ENCODE measurements at regions not wholly inside any gene's neighbourhood (a gene's known extent, or its start where the extent isn't known, plus 50 kb on each side); places are given as distances from the start of the nearest gene placed in this dataset.

DNA sequence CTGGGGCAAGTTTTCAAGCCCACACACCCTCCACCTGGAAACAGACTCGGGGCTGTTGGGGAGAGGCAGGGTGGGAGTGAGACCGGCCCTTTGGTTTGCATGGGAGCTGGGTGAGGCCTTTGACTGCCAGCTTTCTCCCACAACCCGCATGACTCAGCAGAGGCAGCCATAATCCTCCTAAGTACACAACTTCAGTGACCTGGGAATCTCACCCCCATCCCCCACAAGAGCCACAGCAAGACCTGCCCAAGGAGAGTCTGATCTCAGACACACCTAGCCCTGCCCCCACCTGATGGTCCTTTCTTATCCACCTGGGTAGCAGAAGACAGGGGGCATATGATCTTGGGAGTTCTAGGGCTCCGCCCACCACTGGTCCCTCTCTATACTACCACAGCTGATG is 1615.4 kb downstream of the EFNB2 start:
- TF ChIP-seq RAD21 (IDR thresholded peaks at IDR 0.05; ENCODE audit: low read length) = no peak
- TF ChIP-seq MAZ (IDR thresholded peaks at IDR 0.05; ENCODE audit: borderline replicate concordance, low read depth, low read length) = no peak
- TF ChIP-seq, protein P1, sequence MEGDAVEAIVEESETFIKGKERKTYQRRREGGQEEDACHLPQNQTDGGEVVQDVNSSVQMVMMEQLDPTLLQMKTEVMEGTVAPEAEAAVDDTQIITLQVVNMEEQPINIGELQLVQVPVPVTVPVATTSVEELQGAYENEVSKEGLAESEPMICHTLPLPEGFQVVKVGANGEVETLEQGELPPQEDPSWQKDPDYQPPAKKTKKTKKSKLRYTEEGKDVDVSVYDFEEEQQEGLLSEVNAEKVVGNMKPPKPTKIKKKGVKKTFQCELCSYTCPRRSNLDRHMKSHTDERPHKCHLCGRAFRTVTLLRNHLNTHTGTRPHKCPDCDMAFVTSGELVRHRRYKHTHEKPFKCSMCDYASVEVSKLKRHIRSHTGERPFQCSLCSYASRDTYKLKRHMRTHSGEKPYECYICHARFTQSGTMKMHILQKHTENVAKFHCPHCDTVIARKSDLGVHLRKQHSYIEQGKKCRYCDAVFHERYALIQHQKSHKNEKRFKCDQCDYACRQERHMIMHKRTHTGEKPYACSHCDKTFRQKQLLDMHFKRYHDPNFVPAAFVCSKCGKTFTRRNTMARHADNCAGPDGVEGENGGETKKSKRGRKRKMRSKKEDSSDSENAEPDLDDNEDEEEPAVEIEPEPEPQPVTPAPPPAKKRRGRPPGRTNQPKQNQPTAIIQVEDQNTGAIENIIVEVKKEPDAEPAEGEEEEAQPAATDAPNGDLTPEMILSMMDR (conservative IDR thresholded peaks at IDR 0.05; ENCODE audit: low read depth, low read length) = no peak
- no peak for TF ChIP-seq POLR2A (IDR thresholded peaks at IDR 0.05; ENCODE audit: low read depth, low read length)
- TF ChIP-seq, protein P2, sequence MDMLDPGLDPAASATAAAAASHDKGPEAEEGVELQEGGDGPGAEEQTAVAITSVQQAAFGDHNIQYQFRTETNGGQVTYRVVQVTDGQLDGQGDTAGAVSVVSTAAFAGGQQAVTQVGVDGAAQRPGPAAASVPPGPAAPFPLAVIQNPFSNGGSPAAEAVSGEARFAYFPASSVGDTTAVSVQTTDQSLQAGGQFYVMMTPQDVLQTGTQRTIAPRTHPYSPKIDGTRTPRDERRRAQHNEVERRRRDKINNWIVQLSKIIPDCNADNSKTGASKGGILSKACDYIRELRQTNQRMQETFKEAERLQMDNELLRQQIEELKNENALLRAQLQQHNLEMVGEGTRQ (IDR thresholded peaks at IDR 0.05; ENCODE audit: low read depth, low read length) = no peak
- TF ChIP-seq CHD1 (IDR thresholded peaks at IDR 0.05; ENCODE audit: low read depth, low read length) = no peak
- no peak for TF ChIP-seq CEBPB (IDR thresholded peaks at IDR 0.05; ENCODE audit: low read depth, low read length)
- no peak for TF ChIP-seq RFX5 (IDR thresholded peaks at IDR 0.05; ENCODE audit: low read depth, low read length)
- no peak for TF ChIP-seq RCOR1 (IDR thresholded peaks at IDR 0.05; ENCODE audit: insufficient replicate concordance, low read length)

Measured in IMR-90 (cell line).